HEK293T (cell line): ENCODE measurements at regions not wholly inside any gene's neighbourhood (a gene's known extent, or its start where the extent isn't known, plus 50 kb on each side); places are given as distances from the start of the nearest gene placed in this dataset.

Experiments used
- FOXA1 ChIP-seq: fragments of 450-650 bp; IDR thresholded peaks from 2 replicates; pipeline ENCODE4 v1.6.1; 2016; ENCODE audit warnings: mild to moderate bottlenecking
- FOXK2 ChIP-seq: fragments of 450-650 bp; IDR thresholded peaks from 2 replicates; pipeline ENCODE4 v1.6.1; 2016; ENCODE audit warnings: mild to moderate bottlenecking
- FOXM1 ChIP-seq: fragments of 450-650 bp; IDR thresholded peaks from 2 replicates; pipeline ENCODE4 v1.6.1; 2017; ENCODE audit warnings: mild to moderate bottlenecking, borderline replicate concordance
- HDGF ChIP-seq: fragments of 450-650 bp; IDR thresholded peaks from 2 replicates; pipeline ENCODE4 v1.6.1; 2017; ENCODE audit warnings: antibody characterized with exemption, borderline replicate concordance
- NFRKB ChIP-seq: fragments of 450-650 bp; IDR thresholded peaks from 2 replicates; pipeline ENCODE4 v1.6.1; 2016; ENCODE audit warnings: mild to moderate bottlenecking, moderate library complexity
- SP1 ChIP-seq: fragments of 450-650 bp; IDR thresholded peaks from 2 replicates; pipeline ENCODE4 v1.6.1; 2017
- SUZ12 ChIP-seq: fragments of 450-650 bp; IDR thresholded peaks from 2 replicates; pipeline ENCODE4 v1.6.1; 2016; ENCODE audit warnings: mild to moderate bottlenecking
- TARDBP ChIP-seq: fragments of 450-650 bp; IDR thresholded peaks from 2 replicates; pipeline ENCODE4 v1.6.1; 2016

DNA sequence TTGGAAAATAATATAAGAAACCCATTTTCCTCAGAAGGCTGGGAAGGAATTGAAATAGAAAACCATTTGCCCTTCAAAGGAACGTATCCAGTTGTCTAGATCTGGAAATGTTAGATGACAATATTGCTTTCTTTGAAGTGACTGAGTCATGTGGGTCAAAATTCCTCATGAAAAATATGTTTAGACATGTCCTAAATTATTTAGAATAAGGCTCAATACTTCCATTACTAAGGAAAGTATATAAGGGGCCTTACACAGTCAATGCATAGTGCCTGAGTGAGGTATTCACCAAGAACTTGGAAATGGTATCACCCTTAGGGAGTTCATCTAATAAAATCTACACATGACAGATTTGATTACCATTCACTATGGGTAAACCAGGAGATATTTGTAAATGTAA lies 619.8 kb upstream of the KCNMB2 start:
- no peak for TF ChIP-seq HDGF
- no peak for TF ChIP-seq SP1
- TF ChIP-seq NFRKB, result no peak
- TF ChIP-seq SUZ12, result no peak
- TF ChIP-seq FOXM1, result no peak
- TF ChIP-seq TARDBP, result no peak
- TF ChIP-seq FOXK2, result no peak
- TF ChIP-seq FOXA1, result no peak
